ENCODE measurements at regions not wholly inside any gene's neighbourhood (a gene's known extent, or its start where the extent isn't known, plus 50 kb on each side); places are given as distances from the start of the nearest gene placed in this dataset.

GRCh38 chr12:114938487-114939210 lies 254.7 kb upstream of the TBX3 start:
- DNase-seq (ENCODE audit: low spot score), result no peak
- no peak for ATAC-seq

- ATAC-seq (no peak), DNase-seq (ENCODE audit: low spot score) (no peak)
Measured at GRCh38 chr12:114936148-114937079, 252.4 kb upstream of the TBX3 start.

GRCh38 chr12:114935658-114936057 lies 251.7 kb upstream of the TBX3 start:
- DNase-seq (ENCODE audit: low spot score) (no peak), ATAC-seq (peak; percentile 98)

GRCh38 chr12:114933428-114934160 lies 249.6 kb upstream of the TBX3 start:
- DNase-seq (ENCODE audit: low spot score), result no peak
- ATAC-seq, result no peak

- ATAC-seq, result no peak
Measured at GRCh38 chr12:114932806-114933205, 248.8 kb upstream of the TBX3 start.

GRCh38 chr12:114931025-114931424 lies 247.1 kb upstream of the TBX3 start:
- ATAC-seq, result no peak
- no peak for DNase-seq (ENCODE audit: low spot score)

More at GRCh38 chr12:114932806-114933205, 248.8 kb upstream of the TBX3 start:
- DNase-seq (ENCODE audit: low spot score), result no peak

- DNase-seq (ENCODE audit: low spot score) (no peak), ATAC-seq (no peak)
Measured at GRCh38 chr12:114926341-114926740, 242.4 kb upstream of the TBX3 start.

GRCh38 chr12:114924946-114925475 lies 241.0 kb upstream of the TBX3 start:
- DNase-seq (ENCODE audit: low spot score) (no peak), ATAC-seq (no peak)

GRCh38 chr12:114921781-114922180 lies 237.8 kb upstream of the TBX3 start:
- no peak for ATAC-seq

GRCh38 chr12:114920771-114921554 lies 237.0 kb upstream of the TBX3 start:
- ATAC-seq, result no peak
- DNase-seq (ENCODE audit: low spot score), result no peak

More at GRCh38 chr12:114921781-114922180, 237.8 kb upstream of the TBX3 start:
- DNase-seq (ENCODE audit: low spot score), result no peak

- DNase-seq (ENCODE audit: low spot score), result no peak
- ATAC-seq, result no peak
Measured at GRCh38 chr12:114919479-114919878, 235.5 kb upstream of the TBX3 start.

- ATAC-seq (no peak), DNase-seq (ENCODE audit: low spot score) (no peak)
Measured at GRCh38 chr12:114918535-114919233, 234.7 kb upstream of the TBX3 start.

GRCh38 chr12:114917953-114918352 lies 234.0 kb upstream of the TBX3 start:
- DNase-seq (ENCODE audit: low spot score) (no peak), ATAC-seq (no peak)

- ATAC-seq (no peak), DNase-seq (ENCODE audit: low spot score) (no peak)
Measured at GRCh38 chr12:114917307-114917706, 233.3 kb upstream of the TBX3 start.

- DNase-seq (ENCODE audit: low spot score) (no peak), ATAC-seq (no peak)
Measured at GRCh38 chr12:114916541-114916940, 232.6 kb upstream of the TBX3 start.

GRCh38 chr12:114916124-114916523 lies 232.1 kb upstream of the TBX3 start:
- no peak for ATAC-seq
- DNase-seq (ENCODE audit: low spot score), result no peak

- no peak for ATAC-seq
- no peak for DNase-seq (ENCODE audit: low spot score)
Measured at GRCh38 chr12:114913871-114914801, 230.2 kb upstream of the TBX3 start.

GRCh38 chr12:114912811-114913210 lies 228.8 kb upstream of the TBX3 start:
- DNase-seq (ENCODE audit: low spot score) (no peak), ATAC-seq (no peak)

- no peak for ATAC-seq
- DNase-seq (ENCODE audit: low spot score), result no peak
Measured at GRCh38 chr12:114911196-114911595, 227.2 kb upstream of the TBX3 start.
